Gastroesophageal sphincter (tissue), 4 donors: ENCODE measurements at regions not wholly inside any gene's neighbourhood (a gene's known extent, or its start where the extent isn't known, plus 50 kb on each side); places are given as distances from the start of the nearest gene placed in this dataset.
A peak's percentile ranks its signal among the peaks of the same experiment; 100 is the strongest.
"Not testable (repeated sequence)": the region's sequence is repeated elsewhere in the genome, so short reads cannot be mapped to it uniquely, and the experiment has no call there.

Experiments used
- ATAC-seq: fragments of 150-250 bp; one replicate; pipeline ENCODE4 v1.9.1; 2016; ENCODE audit warnings: mild to moderate bottlenecking, moderate library complexity
- H3K27ac ChIP-seq, 4 donors: fragments of 200-600 bp; sonication (generic) in 3 of 4; 1 replicate in 3 of 4; 2 replicates in 1 of 4; pipeline ENCODE4 v1.5.1; 2016 to 2019
- H3K27me3 ChIP-seq: fragments of 200-600 bp; sonication (generic); one replicate; pipeline ENCODE4 v1.5.1; 2019
- H3K36me3 ChIP-seq, 2 donors: fragments of 200-600 bp; sonication (generic); one replicate each; pipeline ENCODE4 v1.5.1; 2019; ENCODE audit warnings: control low read depth in 1 of 2
- H3K4me1 ChIP-seq, 3 donors: fragments of 200-600 bp; sonication (generic); 1 replicate in 2 of 3; 2 replicates in 1 of 3; pipeline ENCODE4 v1.5.1; 2016 to 2019; ENCODE audit warnings: control low read depth in 2 of 3
- H3K4me3 ChIP-seq, 2 donors: fragments of 200-600 bp; sonication (generic); one replicate each; pipeline ENCODE4 v1.5.1; 2019; ENCODE audit warnings: mild to moderate bottlenecking in 1 of 2, moderate library complexity in 1 of 2
- H3K9me3 ChIP-seq, 3 donors: fragments of 200-600 bp; sonication (generic); one replicate each; pipeline ENCODE4 v1.5.1; 2017 to 2019; ENCODE audit warnings: control low read depth in 2 of 3
- EP300 ChIP-seq: sonication (generic); formaldehyde crosslinking; IDR thresholded peaks from one replicate; pipeline ENCODE4 v1.6.1; 2017; ENCODE audit warnings: antibody characterized with exemption, mild to moderate bottlenecking
- POLR2A ChIP-seq, 2 donors: fragments of 450-650 bp; IDR thresholded peaks; one replicate each; pipeline ENCODE4 v1.6.1; 2017; ENCODE audit warnings: antibody characterized with exemption in 2 of 2, mild to moderate bottlenecking in 2 of 2, moderate library complexity in 1 of 2
- POLR2AphosphoS5 ChIP-seq: sonication (generic); formaldehyde crosslinking; IDR thresholded peaks from one replicate; pipeline ENCODE4 v1.6.1; 2017; ENCODE audit warnings: antibody characterized with exemption
- WGBS, 2 donors: methylation state at CpG; one replicate each; pipeline ENCODE4 v1.1.5; 2018; ENCODE audit warnings: low coverage in 1 of 2; 5-methylcytosine and 5-hydroxymethylcytosine counted together
- TF ChIP-seq, protein P1 (sequence below), 4 experiments: fragments of 200-600 bp in 2 of 4; fragments of 450-650 bp in 2 of 4; sonication (generic) in 1 of 4; IDR thresholded peaks; one replicate each; pipeline ENCODE4 v1.5.1; 2017 to 2019; ENCODE audit warnings: antibody characterized with exemption in 4 of 4, mild to moderate bottlenecking in 2 of 4, moderate library complexity in 2 of 4

DNA sequence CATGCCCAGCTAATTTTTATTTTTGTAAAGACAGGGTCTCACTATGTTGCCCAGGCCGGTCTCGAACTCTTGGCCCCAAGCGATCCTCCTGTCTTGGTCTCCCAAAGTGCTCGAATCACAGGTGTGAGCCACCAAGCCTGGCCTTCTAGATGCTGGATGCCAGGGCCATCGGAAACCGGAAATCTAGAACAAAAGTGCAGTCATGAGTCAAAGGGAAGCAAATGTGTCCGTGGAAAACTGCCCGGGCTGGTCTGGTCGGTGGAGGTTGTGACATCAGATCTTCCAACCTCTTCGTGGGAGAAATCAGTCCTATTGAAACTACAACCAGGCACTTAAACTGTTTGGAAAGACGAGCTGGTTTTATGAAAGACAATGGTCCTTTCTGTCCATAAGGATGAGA, 92.3 kb upstream of the SHOX start:
- WGBS, 2 donors, result 78 to 79% methylated on average over 5 to 6 of the region's 11 CpGs
- Histone ChIP-seq H3K36me3 (no peaks in the 10 kb centered on the region), H3K4me3 (no peak overlapping the region), H3K9me3 (peaks cover 0 to 8% (median 0%) of the 10 kb centered on the region in 3 donors), H3K27me3 (no peaks in the 10 kb centered on the region), H3K27ac (no peak overlapping the region), H3K4me1 (no peaks in the 10 kb centered on the region)
- TF ChIP-seq POLR2AphosphoS5, result no peak
- TF ChIP-seq, protein P1, sequence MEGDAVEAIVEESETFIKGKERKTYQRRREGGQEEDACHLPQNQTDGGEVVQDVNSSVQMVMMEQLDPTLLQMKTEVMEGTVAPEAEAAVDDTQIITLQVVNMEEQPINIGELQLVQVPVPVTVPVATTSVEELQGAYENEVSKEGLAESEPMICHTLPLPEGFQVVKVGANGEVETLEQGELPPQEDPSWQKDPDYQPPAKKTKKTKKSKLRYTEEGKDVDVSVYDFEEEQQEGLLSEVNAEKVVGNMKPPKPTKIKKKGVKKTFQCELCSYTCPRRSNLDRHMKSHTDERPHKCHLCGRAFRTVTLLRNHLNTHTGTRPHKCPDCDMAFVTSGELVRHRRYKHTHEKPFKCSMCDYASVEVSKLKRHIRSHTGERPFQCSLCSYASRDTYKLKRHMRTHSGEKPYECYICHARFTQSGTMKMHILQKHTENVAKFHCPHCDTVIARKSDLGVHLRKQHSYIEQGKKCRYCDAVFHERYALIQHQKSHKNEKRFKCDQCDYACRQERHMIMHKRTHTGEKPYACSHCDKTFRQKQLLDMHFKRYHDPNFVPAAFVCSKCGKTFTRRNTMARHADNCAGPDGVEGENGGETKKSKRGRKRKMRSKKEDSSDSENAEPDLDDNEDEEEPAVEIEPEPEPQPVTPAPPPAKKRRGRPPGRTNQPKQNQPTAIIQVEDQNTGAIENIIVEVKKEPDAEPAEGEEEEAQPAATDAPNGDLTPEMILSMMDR (IDR thresholded peaks at IDR 0.05), result no peak
- TF ChIP-seq EP300, result no peak
- no peak for TF ChIP-seq POLR2A (IDR thresholded peaks at IDR 0.05)
- no peak for ATAC-seq

DNA sequence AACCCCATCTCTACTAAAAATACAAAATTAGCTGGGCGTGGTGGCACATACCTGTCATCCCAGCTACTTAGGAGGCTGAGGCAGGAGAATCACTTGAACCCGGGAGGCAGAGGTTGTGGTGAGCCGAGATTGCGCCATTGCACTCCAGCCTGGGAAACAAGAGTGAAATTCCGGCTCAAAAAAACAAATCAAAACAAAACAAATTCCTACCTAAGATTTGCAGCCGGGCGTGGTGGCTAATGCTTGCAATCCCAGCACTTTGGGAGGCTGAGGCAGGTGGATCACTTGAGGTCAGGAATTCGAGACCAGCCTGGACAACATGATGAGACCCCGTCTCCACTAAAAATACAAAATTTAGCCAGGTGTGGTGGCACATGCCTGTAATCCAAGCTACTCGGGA, 89.6 kb upstream of the SHOX start:
- not testable (repeated sequence) for ATAC-seq, H3K36me3 ChIP-seq, H3K4me1 ChIP-seq, H3K4me3 ChIP-seq, H3K27ac ChIP-seq, H3K27me3 ChIP-seq, H3K9me3 ChIP-seq
- 89 to 93% methylated on average over 4 to 5 of the region's 10 CpGs for WGBS, 2 donors

- WGBS, 2 donors, result 91 to 97% methylated on average over 5 to 9 of the region's 9 CpGs
- H3K9me3 ChIP-seq, result peaks cover 0 to under 1% (median 0%) of the 10 kb centered on the region in 3 donors
- no peaks in the 10 kb centered on the region for H3K27me3 ChIP-seq
- H3K27ac ChIP-seq, result no peak overlapping the region
- ATAC-seq, result no peak
- no peaks in the 10 kb centered on the region for H3K36me3 ChIP-seq
- H3K4me3 ChIP-seq, result no peak overlapping the region
- H3K4me1 ChIP-seq, result no peaks in the 10 kb centered on the region
- TF ChIP-seq POLR2AphosphoS5 (no peak), POLR2A (IDR thresholded peaks at IDR 0.05) (no peak)
- TF ChIP-seq, protein P1 (IDR thresholded peaks at IDR 0.05), result no peak
Measured at GRCh38 chrX:542179-542578, 88.4 kb upstream of the SHOX start.

DNA sequence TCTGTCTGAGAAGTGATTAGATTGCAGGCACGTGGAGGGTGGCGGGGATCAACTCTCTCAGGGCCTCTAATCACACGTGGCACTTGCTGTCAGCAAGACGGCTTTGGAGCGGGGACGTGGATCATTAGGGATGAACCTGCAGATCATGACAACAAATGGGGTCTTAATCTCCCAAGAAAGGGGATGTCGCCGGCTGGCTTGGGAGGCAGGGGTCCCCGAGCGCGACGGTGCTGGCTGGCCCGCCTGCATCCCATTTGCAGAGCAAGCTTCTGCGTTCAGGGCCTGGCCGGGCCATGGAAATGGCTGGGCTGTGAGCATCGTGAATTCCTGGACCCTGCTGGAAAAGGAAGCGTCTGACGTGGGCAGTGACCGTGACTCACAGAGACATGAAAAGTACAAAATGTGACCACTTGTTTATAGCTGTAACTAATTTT, 85.1 kb upstream of the SHOX start:
- Histone ChIP-seq H3K27me3 (no peaks in the 10 kb centered on the region), H3K4me3 (no peak overlapping the region), H3K27ac (peak overlapping the region in 1 of 4 donors; percentile 71), H3K36me3 (no peaks in the 10 kb centered on the region), H3K9me3 (no peaks in the 10 kb centered on the region), H3K4me1 (no peaks in the 10 kb centered on the region)
- peak; percentile 52 for TF ChIP-seq POLR2AphosphoS5
- TF ChIP-seq, protein P1 (IDR thresholded peaks at IDR 0.05), result no peak
- TF ChIP-seq EP300, result no peak
- TF ChIP-seq POLR2A (IDR thresholded peaks at IDR 0.05), result no peak
- 18 to 23% methylated on average over 3 to 5 of the region's 19 CpGs for WGBS, 2 donors
- ATAC-seq, result no peak

- H3K36me3 ChIP-seq, result no peaks in the 10 kb centered on the region
- H3K27ac ChIP-seq, result no peak overlapping the region
- TF ChIP-seq, protein P1 (IDR thresholded peaks at IDR 0.05), result no peak
- TF ChIP-seq POLR2AphosphoS5 (no peak), EP300 (no peak), POLR2A (IDR thresholded peaks at IDR 0.05) (no peak)
- H3K9me3 ChIP-seq, result no peaks in the 10 kb centered on the region
- no peak overlapping the region for H3K4me3 ChIP-seq
- peaks cover 13% of the 10 kb centered on the region for H3K27me3 ChIP-seq
- 70 to 88% methylated on average over 1 of the region's 1 CpG for WGBS, 2 donors
- ATAC-seq, result no peak
- H3K4me1 ChIP-seq, result no peaks in the 10 kb centered on the region
Measured at GRCh38 chrX:550514-550913, 80.1 kb upstream of the SHOX start.
